ENCODE measurements at regions not wholly inside any gene's neighbourhood (a gene's known extent, or its start where the extent isn't known, plus 50 kb on each side); places are given as distances from the start of the nearest gene placed in this dataset.
"Not testable (repeated sequence)": the region's sequence is repeated elsewhere in the genome, so short reads cannot be mapped to it uniquely, and the experiment has no call there.

- no peaks in the 10 kb centered on the region for H3K27me3 ChIP-seq (ENCODE audit: control insufficient read depth in 1 of 2, insufficient read depth in 2 of 2, low read length in 2 of 2)
- H3K9me3 ChIP-seq (ENCODE audit: control insufficient read depth in 2 of 2, low read length in 2 of 2), result no peaks in the 10 kb centered on the region
- H3K27ac ChIP-seq (ENCODE audit: low read length), result no peak overlapping the region
- no peaks in the 10 kb centered on the region for H3K4me1 ChIP-seq (ENCODE audit: control insufficient read depth, insufficient read depth, low read length)
- H3K9ac ChIP-seq (ENCODE audit: low read length in 2 of 2), result no peak overlapping the region
- H3K4me3 ChIP-seq (ENCODE audit: low read length in 2 of 2), result no peak overlapping the region
- H3K36me3 ChIP-seq (ENCODE audit: control insufficient read depth in 2 of 2, insufficient read depth in 2 of 2, low read length in 2 of 2), result no peaks in the 10 kb centered on the region
Observed at GRCh38 chr7:13581097-13581496, 408.4 kb downstream of the ETV1 start.

- Histone ChIP-seq H3K36me3 (ENCODE audit: control insufficient read depth in 2 of 2, insufficient read depth in 2 of 2, low read length in 2 of 2) (no peaks in the 10 kb centered on the region), H3K27me3 (ENCODE audit: control insufficient read depth in 1 of 2, insufficient read depth in 2 of 2, low read length in 2 of 2) (no peaks in the 10 kb centered on the region), H3K9me3 (ENCODE audit: control insufficient read depth in 2 of 2, low read length in 2 of 2) (no peaks in the 10 kb centered on the region), H3K4me3 (ENCODE audit: low read length in 2 of 2) (no peak overlapping the region), H3K4me1 (ENCODE audit: control insufficient read depth, insufficient read depth, low read length) (no peaks in the 10 kb centered on the region), H3K9ac (ENCODE audit: low read length in 2 of 2) (no peak overlapping the region), H3K27ac (ENCODE audit: low read length) (no peak overlapping the region)
Observed at GRCh38 chr7:13593854-13594253, 395.6 kb downstream of the ETV1 start.

- Histone ChIP-seq H3K4me1 (ENCODE audit: control insufficient read depth, insufficient read depth, low read length) (no peaks in the 10 kb centered on the region), H3K4me3 (ENCODE audit: low read length in 2 of 2) (no peak overlapping the region), H3K9ac (ENCODE audit: low read length in 2 of 2) (no peak overlapping the region), H3K9me3 (ENCODE audit: control insufficient read depth in 2 of 2, low read length in 2 of 2) (no peaks in the 10 kb centered on the region), H3K27me3 (ENCODE audit: control insufficient read depth in 1 of 2, insufficient read depth in 2 of 2, low read length in 2 of 2) (no peaks in the 10 kb centered on the region), H3K36me3 (ENCODE audit: control insufficient read depth in 2 of 2, insufficient read depth in 2 of 2, low read length in 2 of 2) (no peaks in the 10 kb centered on the region), H3K27ac (ENCODE audit: low read length) (no peak overlapping the region)
Observed at GRCh38 chr7:13602036-13602435, 387.4 kb downstream of the ETV1 start.

GRCh38 chr7:13603016-13603415, 386.4 kb downstream of the ETV1 start:
- Histone ChIP-seq H3K9me3 (ENCODE audit: control insufficient read depth in 2 of 2, low read length in 2 of 2) (no peaks in the 10 kb centered on the region), H3K4me3 (ENCODE audit: low read length in 2 of 2) (no peak overlapping the region), H3K4me1 (ENCODE audit: control insufficient read depth, insufficient read depth, low read length) (no peaks in the 10 kb centered on the region), H3K27ac (ENCODE audit: low read length) (no peak overlapping the region), H3K9ac (ENCODE audit: low read length in 2 of 2) (no peak overlapping the region), H3K27me3 (ENCODE audit: control insufficient read depth in 1 of 2, insufficient read depth in 2 of 2, low read length in 2 of 2) (no peaks in the 10 kb centered on the region), H3K36me3 (ENCODE audit: control insufficient read depth in 2 of 2, insufficient read depth in 2 of 2, low read length in 2 of 2) (no peaks in the 10 kb centered on the region)

- Histone ChIP-seq H3K27me3 (ENCODE audit: control insufficient read depth in 1 of 2, insufficient read depth in 2 of 2, low read length in 2 of 2) (no peaks in the 10 kb centered on the region), H3K4me1 (ENCODE audit: control insufficient read depth, insufficient read depth, low read length) (no peaks in the 10 kb centered on the region)
Observed at GRCh38 chr7:13603661-13604060, 385.8 kb downstream of the ETV1 start.

GRCh38 chr7:13604178-13604577, 385.3 kb downstream of the ETV1 start:
- H3K4me1 ChIP-seq (ENCODE audit: control insufficient read depth, insufficient read depth, low read length), result no peaks in the 10 kb centered on the region
- H3K9me3 ChIP-seq (ENCODE audit: control insufficient read depth in 2 of 2, low read length in 2 of 2), result no peaks in the 10 kb centered on the region
- no peaks in the 10 kb centered on the region for H3K27me3 ChIP-seq (ENCODE audit: control insufficient read depth in 1 of 2, insufficient read depth in 2 of 2, low read length in 2 of 2)
- no peak overlapping the region for H3K4me3 ChIP-seq (ENCODE audit: low read length in 2 of 2)
- no peak overlapping the region for H3K27ac ChIP-seq (ENCODE audit: low read length)
- no peak overlapping the region for H3K9ac ChIP-seq (ENCODE audit: low read length in 2 of 2)
- no peaks in the 10 kb centered on the region for H3K36me3 ChIP-seq (ENCODE audit: control insufficient read depth in 2 of 2, insufficient read depth in 2 of 2, low read length in 2 of 2)

More at GRCh38 chr7:13603661-13604060, 385.8 kb downstream of the ETV1 start:
- Histone ChIP-seq H3K4me3 (ENCODE audit: low read length in 2 of 2) (no peak overlapping the region), H3K36me3 (ENCODE audit: control insufficient read depth in 2 of 2, insufficient read depth in 2 of 2, low read length in 2 of 2) (no peaks in the 10 kb centered on the region), H3K9ac (ENCODE audit: low read length in 2 of 2) (no peak overlapping the region), H3K9me3 (ENCODE audit: control insufficient read depth in 2 of 2, low read length in 2 of 2) (no peaks in the 10 kb centered on the region), H3K27ac (ENCODE audit: low read length) (no peak overlapping the region)

GRCh38 chr7:13610372-13610771, 379.1 kb downstream of the ETV1 start:
- Histone ChIP-seq H3K27me3 (ENCODE audit: control insufficient read depth in 1 of 2, insufficient read depth in 2 of 2, low read length in 2 of 2) (no peaks in the 10 kb centered on the region), H3K27ac (ENCODE audit: low read length) (no peak overlapping the region), H3K4me3 (ENCODE audit: low read length in 2 of 2) (no peak overlapping the region), H3K9ac (ENCODE audit: low read length in 2 of 2) (no peak overlapping the region), H3K9me3 (ENCODE audit: control insufficient read depth in 2 of 2, low read length in 2 of 2) (no peaks in the 10 kb centered on the region), H3K36me3 (ENCODE audit: control insufficient read depth in 2 of 2, insufficient read depth in 2 of 2, low read length in 2 of 2) (no peaks in the 10 kb centered on the region), H3K4me1 (ENCODE audit: control insufficient read depth, insufficient read depth, low read length) (no peaks in the 10 kb centered on the region)

GRCh38 chr7:13615679-13616078, 373.8 kb downstream of the ETV1 start:
- Histone ChIP-seq H3K9ac (ENCODE audit: low read length in 2 of 2) (no peak overlapping the region), H3K4me1 (ENCODE audit: control insufficient read depth, insufficient read depth, low read length) (no peaks in the 10 kb centered on the region), H3K36me3 (ENCODE audit: control insufficient read depth in 2 of 2, insufficient read depth in 2 of 2, low read length in 2 of 2) (no peaks in the 10 kb centered on the region), H3K9me3 (ENCODE audit: control insufficient read depth in 2 of 2, low read length in 2 of 2) (no peaks in the 10 kb centered on the region), H3K27me3 (ENCODE audit: control insufficient read depth in 1 of 2, insufficient read depth in 2 of 2, low read length in 2 of 2) (no peaks in the 10 kb centered on the region), H3K4me3 (ENCODE audit: low read length in 2 of 2) (no peak overlapping the region), H3K27ac (ENCODE audit: low read length) (no peak overlapping the region)

- Histone ChIP-seq H3K9ac (ENCODE audit: low read length in 2 of 2) (no peak overlapping the region), H3K27ac (ENCODE audit: low read length) (no peak overlapping the region), H3K36me3 (ENCODE audit: control insufficient read depth in 2 of 2, insufficient read depth in 2 of 2, low read length in 2 of 2) (no peaks in the 10 kb centered on the region), H3K27me3 (ENCODE audit: control insufficient read depth in 1 of 2, insufficient read depth in 2 of 2, low read length in 2 of 2) (no peaks in the 10 kb centered on the region), H3K4me3 (ENCODE audit: low read length in 2 of 2) (no peak overlapping the region), H3K4me1 (ENCODE audit: control insufficient read depth, insufficient read depth, low read length) (no peaks in the 10 kb centered on the region), H3K9me3 (ENCODE audit: control insufficient read depth in 2 of 2, low read length in 2 of 2) (no peaks in the 10 kb centered on the region)
Observed at GRCh38 chr7:13627455-13627854, 362.0 kb downstream of the ETV1 start.

GRCh38 chr7:13628239-13629001, 361.0 kb downstream of the ETV1 start:
- H3K27ac ChIP-seq (ENCODE audit: low read length), result no peak overlapping the region
- no peaks in the 10 kb centered on the region for H3K4me1 ChIP-seq (ENCODE audit: control insufficient read depth, insufficient read depth, low read length)
- H3K36me3 ChIP-seq (ENCODE audit: control insufficient read depth in 2 of 2, insufficient read depth in 2 of 2, low read length in 2 of 2), result no peaks in the 10 kb centered on the region
- no peaks in the 10 kb centered on the region for H3K27me3 ChIP-seq (ENCODE audit: control insufficient read depth in 1 of 2, insufficient read depth in 2 of 2, low read length in 2 of 2)
- H3K9me3 ChIP-seq (ENCODE audit: control insufficient read depth in 2 of 2, low read length in 2 of 2), result no peaks in the 10 kb centered on the region
- H3K4me3 ChIP-seq (ENCODE audit: low read length in 2 of 2), result no peak overlapping the region
- no peak overlapping the region for H3K9ac ChIP-seq (ENCODE audit: low read length in 2 of 2)

GRCh38 chr7:13631207-13632049, 358.0 kb downstream of the ETV1 start:
- not testable (repeated sequence) for H3K9me3 ChIP-seq (ENCODE audit: control insufficient read depth in 2 of 2, low read length in 2 of 2); H3K4me1 ChIP-seq (ENCODE audit: control insufficient read depth, insufficient read depth, low read length); H3K4me3 ChIP-seq (ENCODE audit: low read length in 2 of 2); H3K27ac ChIP-seq (ENCODE audit: low read length); H3K27me3 ChIP-seq (ENCODE audit: control insufficient read depth in 1 of 2, insufficient read depth in 2 of 2, low read length in 2 of 2); H3K9ac ChIP-seq (ENCODE audit: low read length in 2 of 2); H3K36me3 ChIP-seq (ENCODE audit: control insufficient read depth in 2 of 2, insufficient read depth in 2 of 2, low read length in 2 of 2)

All from stomach smooth muscle (tissue), 2 donors.